Hepatocyte (in vitro differentiated cells): ENCODE measurements at regions not wholly inside any gene's neighbourhood (a gene's known extent, or its start where the extent isn't known, plus 50 kb on each side); places are given as distances from the start of the nearest gene placed in this dataset.

ENCODE experiments used
- DNase-seq: peaks from one replicate; pipeline ENCODE4 v3.0.0-alpha.2; 2016; ENCODE audit warnings: low spot score
- H2AFZ ChIP-seq: fragments of 200-600 bp; sonication (generic); 2 replicates; pipeline ENCODE4 v1.6.0; 2016; ENCODE audit warnings: antibody characterized with exemption, mild to moderate bottlenecking
- H3K27ac ChIP-seq: fragments of 200-600 bp; sonication (generic); 2 replicates; pipeline ENCODE4 v1.5.1; 2016; ENCODE audit warnings: mild to moderate bottlenecking
- H3K27me3 ChIP-seq: fragments of 200-600 bp; sonication (generic); 2 replicates; pipeline ENCODE4 v1.6.1; 2016
- H3K36me3 ChIP-seq: fragments of 200-600 bp; sonication (generic); replicated peaks from 2 replicates; pipeline ENCODE4 v1.5.1; 2016; ENCODE audit warnings: low read depth; ENCODE audit not compliant: insufficient read depth
- H3K4me1 ChIP-seq: fragments of 200-600 bp; sonication (generic); 2 replicates; pipeline ENCODE4 v1.5.1; 2016; ENCODE audit warnings: mild to moderate bottlenecking, moderate library complexity; ENCODE audit not compliant: insufficient read depth
- H3K4me2 ChIP-seq: fragments of 200-600 bp; sonication (generic); 2 replicates; pipeline ENCODE4 v1.6.0; 2016
- H3K4me3 ChIP-seq: fragments of 200-600 bp; sonication (generic); 2 replicates; pipeline ENCODE4 v1.5.1; 2016; ENCODE audit warnings: mild to moderate bottlenecking
- H3K79me2 ChIP-seq: fragments of 200-600 bp; sonication (generic); 2 replicates; pipeline ENCODE4 v1.6.0; 2017; ENCODE audit warnings: mild to moderate bottlenecking
- H3K9me2 ChIP-seq: fragments of 200-600 bp; sonication (generic); replicated peaks from 2 replicates; pipeline ENCODE4 v1.6.0; 2017; ENCODE audit warnings: mild to moderate bottlenecking; ENCODE audit not compliant: insufficient read depth
- H3K9me3 ChIP-seq: fragments of 200-600 bp; sonication (generic); 2 replicates; pipeline ENCODE4 v1.5.1; 2016; ENCODE audit warnings: low read depth, mild to moderate bottlenecking
- H4K20me1 ChIP-seq: fragments of 200-600 bp; sonication (generic); 2 replicates; pipeline ENCODE4 v1.6.0; 2016; ENCODE audit warnings: mild to moderate bottlenecking; ENCODE audit not compliant: insufficient read depth, poor library complexity, severe bottlenecking
- EZH2 ChIP-seq: fragments of 200-600 bp; sonication (generic); IDR thresholded peaks from 2 replicates; pipeline ENCODE4 v1.6.1; 2016; ENCODE audit warnings: antibody characterized with exemption, mild to moderate bottlenecking, borderline replicate concordance
- EZH2phosphoT487 ChIP-seq: fragments of 200-600 bp; sonication (generic); IDR thresholded peaks from one replicate; pipeline ENCODE4 v1.6.1; 2018; ENCODE audit warnings: antibody characterized with exemption, mild to moderate bottlenecking, low read depth, moderate library complexity; ENCODE audit not compliant: unreplicated experiment, severe bottlenecking
- WGBS: methylation state at CpG from one replicate; pipeline ENCODE4 v1.1.6; 2016; ENCODE audit warnings: low lambda C conversion rate; ENCODE audit errors: missing lambda C conversion rate; 5-methylcytosine and 5-hydroxymethylcytosine counted together
- TF ChIP-seq, protein P1 (sequence below): fragments of 200-600 bp; sonication (generic); IDR thresholded peaks from 2 replicates; pipeline ENCODE4 v1.5.1; 2016; ENCODE audit warnings: antibody characterized with exemption, mild to moderate bottlenecking; ENCODE audit not compliant: poor library complexity

DNA sequence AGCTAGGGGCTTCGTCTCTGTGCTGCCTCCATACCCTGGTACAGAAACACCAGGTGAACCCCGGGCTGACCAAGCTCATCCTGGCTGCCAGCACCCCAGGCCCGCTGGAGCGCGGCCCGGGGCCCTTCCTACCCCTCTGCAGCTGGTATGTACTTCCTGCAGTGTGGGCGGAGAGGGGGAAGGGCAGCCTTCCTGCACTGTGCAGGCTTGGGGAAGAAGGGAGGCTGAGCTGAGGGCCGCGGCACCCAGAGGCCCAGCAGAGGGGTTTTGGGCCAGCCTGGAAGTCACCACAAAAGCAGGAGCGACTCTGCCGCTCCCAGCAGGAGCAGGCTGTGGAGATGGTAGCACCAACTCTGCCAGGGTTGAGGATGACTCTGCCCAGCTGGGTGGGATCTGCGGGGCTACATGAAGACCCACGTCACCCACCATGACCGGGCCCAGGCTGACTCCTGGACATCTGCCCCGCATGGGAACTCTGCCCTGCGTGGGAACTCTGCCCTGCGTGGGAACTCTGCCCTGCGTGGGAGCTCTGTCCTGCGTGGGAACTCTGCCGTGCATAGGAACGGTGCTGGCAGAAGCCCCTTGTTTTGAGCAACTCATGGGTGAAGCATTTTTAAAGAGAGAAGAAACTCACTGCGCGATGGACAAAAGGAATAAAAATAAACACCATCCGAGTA lies 273.3 kb downstream of the NDUFA10 start:
- Histone ChIP-seq H3K9me2 (no peaks in the 10 kb centered on the region), H3K4me3 (no peak overlapping the region), H3K27me3 (no peaks in the 10 kb centered on the region), H3K9me3 (no peaks in the 10 kb centered on the region), H2AFZ (no peak overlapping the region), H3K4me1 (peaks cover 8% of the 10 kb centered on the region), H3K27ac (no peak overlapping the region), H3K4me2 (no peak overlapping the region), H3K79me2 (no peaks in the 10 kb centered on the region), H4K20me1 (no peaks in the 10 kb centered on the region), H3K36me3 (no peaks in the 10 kb centered on the region)
- WGBS = 69% methylated on average over 22 of the region's 24 CpGs
- no peak for DNase-seq
- no peak for TF ChIP-seq EZH2phosphoT487
- no peak for TF ChIP-seq EZH2
- TF ChIP-seq, protein P1, sequence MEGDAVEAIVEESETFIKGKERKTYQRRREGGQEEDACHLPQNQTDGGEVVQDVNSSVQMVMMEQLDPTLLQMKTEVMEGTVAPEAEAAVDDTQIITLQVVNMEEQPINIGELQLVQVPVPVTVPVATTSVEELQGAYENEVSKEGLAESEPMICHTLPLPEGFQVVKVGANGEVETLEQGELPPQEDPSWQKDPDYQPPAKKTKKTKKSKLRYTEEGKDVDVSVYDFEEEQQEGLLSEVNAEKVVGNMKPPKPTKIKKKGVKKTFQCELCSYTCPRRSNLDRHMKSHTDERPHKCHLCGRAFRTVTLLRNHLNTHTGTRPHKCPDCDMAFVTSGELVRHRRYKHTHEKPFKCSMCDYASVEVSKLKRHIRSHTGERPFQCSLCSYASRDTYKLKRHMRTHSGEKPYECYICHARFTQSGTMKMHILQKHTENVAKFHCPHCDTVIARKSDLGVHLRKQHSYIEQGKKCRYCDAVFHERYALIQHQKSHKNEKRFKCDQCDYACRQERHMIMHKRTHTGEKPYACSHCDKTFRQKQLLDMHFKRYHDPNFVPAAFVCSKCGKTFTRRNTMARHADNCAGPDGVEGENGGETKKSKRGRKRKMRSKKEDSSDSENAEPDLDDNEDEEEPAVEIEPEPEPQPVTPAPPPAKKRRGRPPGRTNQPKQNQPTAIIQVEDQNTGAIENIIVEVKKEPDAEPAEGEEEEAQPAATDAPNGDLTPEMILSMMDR = no peak

DNA sequence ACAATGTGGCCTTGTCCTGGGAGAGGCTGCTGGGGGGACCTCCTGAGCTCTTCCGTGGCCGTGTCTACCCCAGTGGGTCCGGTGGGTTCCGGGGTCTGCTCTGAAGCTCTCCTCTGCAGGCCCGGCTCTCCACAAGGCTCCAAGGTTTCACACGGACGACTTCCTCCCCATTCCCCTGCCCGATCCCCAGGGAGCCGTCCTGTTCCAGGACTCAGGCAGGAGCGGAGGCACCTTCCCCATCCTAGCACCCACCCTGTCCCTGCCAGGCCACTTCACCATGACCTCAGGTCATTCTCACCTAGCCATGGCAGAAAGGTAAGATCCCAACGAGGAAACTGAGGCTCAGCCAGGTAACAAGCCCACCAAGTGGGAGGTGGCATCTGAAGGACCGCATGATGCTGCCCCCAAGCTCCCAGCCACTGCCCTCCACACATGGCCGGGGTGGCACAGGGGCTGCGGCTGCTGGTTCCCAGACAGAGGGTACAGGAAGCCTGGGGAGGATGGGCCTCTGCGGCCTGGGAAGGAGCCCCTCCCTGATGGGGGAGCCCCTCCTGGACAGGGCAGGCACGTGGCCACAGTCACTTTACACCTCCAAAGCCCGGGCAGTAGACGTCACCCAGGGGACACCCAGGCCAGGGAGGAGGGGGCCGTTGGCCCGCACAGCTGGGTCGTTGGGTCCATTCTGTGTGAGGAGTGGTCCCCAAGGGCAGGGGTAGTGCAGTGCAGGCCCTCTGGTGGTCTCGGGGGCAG lies 274.0 kb downstream of the NDUFA10 start:
- no peaks in the 10 kb centered on the region for H3K9me3 ChIP-seq
- H2AFZ ChIP-seq = no peak overlapping the region
- no peak overlapping the region for H3K4me2 ChIP-seq
- TF ChIP-seq EZH2 = no peak
- TF ChIP-seq EZH2phosphoT487 = no peak
- TF ChIP-seq, protein P1 = no peak
- peaks cover 8% of the 10 kb centered on the region for H3K4me1 ChIP-seq
- WGBS = 92% methylated on average over 21 of the region's 22 CpGs
- H3K4me3 ChIP-seq = no peak overlapping the region
- no peaks in the 10 kb centered on the region for H3K9me2 ChIP-seq
- H3K36me3 ChIP-seq = no peaks in the 10 kb centered on the region
- H3K27me3 ChIP-seq = no peaks in the 10 kb centered on the region
- no peak overlapping the region for H3K27ac ChIP-seq
- H3K79me2 ChIP-seq = no peaks in the 10 kb centered on the region
- no peaks in the 10 kb centered on the region for H4K20me1 ChIP-seq
- DNase-seq = no peak

DNA sequence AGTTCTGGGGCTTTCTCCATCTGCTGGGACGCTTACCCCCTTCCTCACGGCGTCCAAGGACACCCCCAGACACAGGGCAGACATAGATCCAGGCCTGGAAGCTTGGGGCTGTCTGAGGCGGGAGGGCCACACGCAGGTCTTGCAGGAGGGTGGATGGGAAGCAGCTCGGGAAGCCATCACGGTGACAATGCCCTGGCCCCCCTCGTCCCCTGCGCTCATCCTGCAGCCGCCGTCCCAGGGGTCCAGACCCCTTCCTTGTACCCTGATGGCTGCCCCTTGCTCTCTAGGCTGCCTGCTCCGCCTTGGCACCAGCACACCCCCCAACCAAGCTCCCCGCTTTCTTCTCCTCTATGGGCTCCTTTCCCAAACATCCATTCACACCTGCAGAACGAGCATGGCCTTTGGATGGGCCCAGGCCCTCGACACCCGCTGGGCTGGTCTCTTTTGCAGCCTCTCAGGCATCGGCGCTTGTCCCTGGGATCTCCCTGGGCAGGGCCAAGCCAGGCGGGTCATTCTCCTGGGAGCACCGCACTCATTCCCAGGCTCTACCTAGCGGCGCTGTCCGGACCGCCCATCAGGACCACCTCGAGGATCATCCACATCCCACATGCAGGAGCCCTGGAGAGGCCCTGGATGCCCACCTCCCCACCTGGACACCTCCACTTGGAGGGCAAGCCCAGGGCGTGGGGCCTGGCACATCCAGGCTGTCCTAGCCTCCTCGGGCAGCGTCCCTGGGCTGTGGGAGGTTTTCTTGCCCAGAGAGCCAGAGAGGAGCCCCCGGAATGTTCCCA lies 274.9 kb downstream of the NDUFA10 start:
- no peaks in the 10 kb centered on the region for H3K36me3 ChIP-seq
- H3K9me3 ChIP-seq = no peaks in the 10 kb centered on the region
- no peaks in the 10 kb centered on the region for H3K9me2 ChIP-seq
- no peak for TF ChIP-seq EZH2phosphoT487
- H3K79me2 ChIP-seq = no peaks in the 10 kb centered on the region
- H2AFZ ChIP-seq = no peak overlapping the region
- peaks cover 8% of the 10 kb centered on the region for H3K4me1 ChIP-seq
- H3K27me3 ChIP-seq = no peaks in the 10 kb centered on the region
- WGBS = 91% methylated on average over 24 of the region's 29 CpGs
- no peaks in the 10 kb centered on the region for H4K20me1 ChIP-seq
- H3K27ac ChIP-seq = no peak overlapping the region
- no peak for DNase-seq
- no peak overlapping the region for H3K4me2 ChIP-seq
- no peak overlapping the region for H3K4me3 ChIP-seq
